Stimulated activated CD8-positive, alpha-beta memory T cell treated with anti-CD3 and anti-CD28 coated beads, Interleukin-15, amount 100 ng/mL, for 48 hours (primary cell): ENCODE measurements at regions not wholly inside any gene's neighbourhood (a gene's known extent, or its start where the extent isn't known, plus 50 kb on each side); places are given as distances from the start of the nearest gene placed in this dataset.
"Not testable (repeated sequence)": the region's sequence is repeated elsewhere in the genome, so short reads cannot be mapped to it uniquely, and the experiment has no call there.

Source experiments
- DNase-seq, 2 donors: peaks; one replicate each; pipeline ENCODE4 v3.0.0-alpha.2; 2020; ENCODE audit warnings: low read depth in 2 of 2

GRCh38 chr7:356691-357462 lies 66.9 kb downstream of the FOXL3 start:
- DNase-seq, result no peak

GRCh38 chr7:357531-358209 lies 67.7 kb downstream of the FOXL3 start:
- DNase-seq, result no peak

- no peak for DNase-seq
These were observed 68.4 kb downstream of the FOXL3 start for GRCh38 chr7:358352-358751.

GRCh38 chr7:359226-359765 lies 69.3 kb downstream of the FOXL3 start:
- no peak for DNase-seq

GRCh38 chr7:359766-360361 lies 69.9 kb downstream of the FOXL3 start:
- DNase-seq, result no peak

GRCh38 chr7:360454-361100 lies 70.6 kb downstream of the FOXL3 start:
- no peak for DNase-seq

- not testable (repeated sequence) for DNase-seq
These were observed 71.2 kb downstream of the FOXL3 start for GRCh38 chr7:361182-361581.

- no peak for DNase-seq
These were observed 71.9 kb downstream of the FOXL3 start for GRCh38 chr7:361680-362401.

GRCh38 chr7:362402-363096 lies 72.6 kb downstream of the FOXL3 start:
- DNase-seq, result no peak

- DNase-seq, result no peak
These were observed 73.7 kb downstream of the FOXL3 start for GRCh38 chr7:363626-364025.

- DNase-seq, result no peak
These were observed 74.6 kb downstream of the FOXL3 start for GRCh38 chr7:364536-364935.

- DNase-seq, result no peak
These were observed 75.6 kb downstream of the FOXL3 start for GRCh38 chr7:365593-365992.

GRCh38 chr7:366161-366803 lies 76.3 kb downstream of the FOXL3 start:
- no peak for DNase-seq

- no peak for DNase-seq
These were observed 77.5 kb downstream of the FOXL3 start for GRCh38 chr7:367351-367901.

GRCh38 chr7:368651-369475 lies 78.9 kb downstream of the FOXL3 start:
- no peak for DNase-seq

GRCh38 chr7:369476-370258 lies 79.7 kb downstream of the FOXL3 start:
- no peak for DNase-seq

GRCh38 chr7:370259-370625 lies 80.3 kb downstream of the FOXL3 start:
- no peak for DNase-seq

- no peak for DNase-seq
These were observed 80.8 kb downstream of the FOXL3 start for GRCh38 chr7:370775-371118.
